ENCODE measurements at regions not wholly inside any gene's neighbourhood (a gene's known extent, or its start where the extent isn't known, plus 50 kb on each side); places are given as distances from the start of the nearest gene placed in this dataset.

DNA sequence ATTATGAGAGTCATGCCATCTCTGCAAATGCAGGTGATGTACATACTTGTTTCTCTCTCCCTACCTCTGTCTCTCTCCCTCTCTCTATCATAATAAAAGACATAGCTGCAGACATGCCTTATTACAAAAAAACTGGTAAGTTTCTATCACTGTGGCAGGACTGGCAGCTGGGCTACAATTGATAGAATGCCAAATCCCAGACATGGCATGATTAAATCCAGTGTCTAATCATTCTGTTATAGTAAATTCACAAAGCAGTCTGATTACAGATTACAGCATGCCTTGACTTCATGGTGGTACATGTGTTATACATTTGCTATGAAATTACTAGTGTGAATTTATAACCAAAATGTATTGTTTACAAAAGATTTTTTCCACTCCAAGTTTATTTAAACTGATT, 854.7 kb downstream of the TMTC2 start:
- no TSS peak for BruUV-seq (replicated peaks)
- in situ Hi-C loops (cut with MboI; ENCODE audit: low sequenced_read_pairs) = no loop called here

More for the DNA sequence above, 854.7 kb downstream of the TMTC2 start:
- Histone ChIP-seq H2BK20ac (ENCODE audit: low read depth, low read length) (no peak overlapping the region), H4K5ac (ENCODE audit: low read depth, low read length) (no peak overlapping the region), H3K36me3 (ENCODE audit: control insufficient read depth, insufficient read depth, low read length) (no peaks in the 10 kb centered on the region), H3K27me3 (ENCODE audit: control insufficient read depth, insufficient read depth, low read length) (no peaks in the 10 kb centered on the region), H3K18ac (ENCODE audit: low read depth, low read length) (no peak overlapping the region), H3K4me3 (ENCODE audit: insufficient read depth, low read depth, low read length) (no peak overlapping the region), H2AK5ac (ENCODE audit: low read depth, low read length) (no peak overlapping the region), H3K79me1 (ENCODE audit: low read depth in 1 of 2, low read length in 2 of 2) (no peaks in the 10 kb centered on the region), H3K23ac (ENCODE audit: low read depth, low read length) (no peak overlapping the region), H3K14ac (replicated peaks; ENCODE audit: low read depth, low read length) (no peak overlapping the region), H4K20me1 (ENCODE audit: insufficient read depth, low read length) (no peaks in the 10 kb centered on the region), H2BK120ac (ENCODE audit: low read depth, low read length) (no peak overlapping the region), H4K8ac (ENCODE audit: low read depth in 2 of 2, low read length in 2 of 2) (no peak overlapping the region), H3K4ac (ENCODE audit: low read depth, low read length) (no peak overlapping the region), H3K9me1 (ENCODE audit: insufficient read depth, low read length) (no peaks in the 10 kb centered on the region), H3K56ac (ENCODE audit: extremely low read depth, insufficient read depth, low read length) (no peak overlapping the region), H3K27ac (ENCODE audit: insufficient read depth, low read length) (no peak overlapping the region), H2BK5ac (ENCODE audit: low read depth, low read length, poor library complexity, severe bottlenecking) (no peak overlapping the region), H2AFZ (replicated peaks; ENCODE audit: low read length, poor library complexity) (no peak overlapping the region), H4K91ac (ENCODE audit: insufficient read depth, low read depth, low read length) (no peak overlapping the region), H3K9me3 (ENCODE audit: control insufficient read depth, insufficient read depth, low read length) (no peaks in the 10 kb centered on the region; the same call in 1 of the 2 replicates), H2BK15ac (ENCODE audit: low read depth, low read length) (no peak overlapping the region), H3K9ac (ENCODE audit: low read depth, low read length) (no peak overlapping the region), H3K4me2 (ENCODE audit: low read depth, low read length) (no peak overlapping the region), H3K4me1 (ENCODE audit: control insufficient read depth, insufficient read depth, low read length) (no peaks in the 10 kb centered on the region), H2AK9ac (replicated peaks; ENCODE audit: low read depth, low read length, poor library complexity) (no peak overlapping the region)
- POLR2A ChIA-PET (ENCODE audit: unreplicated experiment) = interaction anchor here (0.6 kb wide), 1 partner anchor 1141 kb away, joined by 4 read pairs; no protein-coding TSS in a partner anchor
- intact Hi-C loops (cut with micrococcal nuclease) (no loop called here), dilution Hi-C loops (cut with HindIII; ENCODE audit: low sequenced_read_pairs, unreplicated experiment) (no loop called here)
- no peak for TF ChIP-seq SMC3 (IDR thresholded peaks at IDR 0.05; ENCODE audit: low read depth, low read length)
- TF ChIP-seq, protein P1, sequence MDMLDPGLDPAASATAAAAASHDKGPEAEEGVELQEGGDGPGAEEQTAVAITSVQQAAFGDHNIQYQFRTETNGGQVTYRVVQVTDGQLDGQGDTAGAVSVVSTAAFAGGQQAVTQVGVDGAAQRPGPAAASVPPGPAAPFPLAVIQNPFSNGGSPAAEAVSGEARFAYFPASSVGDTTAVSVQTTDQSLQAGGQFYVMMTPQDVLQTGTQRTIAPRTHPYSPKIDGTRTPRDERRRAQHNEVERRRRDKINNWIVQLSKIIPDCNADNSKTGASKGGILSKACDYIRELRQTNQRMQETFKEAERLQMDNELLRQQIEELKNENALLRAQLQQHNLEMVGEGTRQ (IDR thresholded peaks at IDR 0.05; ENCODE audit: low read depth, low read length) = no peak
- TF ChIP-seq, protein P2, sequence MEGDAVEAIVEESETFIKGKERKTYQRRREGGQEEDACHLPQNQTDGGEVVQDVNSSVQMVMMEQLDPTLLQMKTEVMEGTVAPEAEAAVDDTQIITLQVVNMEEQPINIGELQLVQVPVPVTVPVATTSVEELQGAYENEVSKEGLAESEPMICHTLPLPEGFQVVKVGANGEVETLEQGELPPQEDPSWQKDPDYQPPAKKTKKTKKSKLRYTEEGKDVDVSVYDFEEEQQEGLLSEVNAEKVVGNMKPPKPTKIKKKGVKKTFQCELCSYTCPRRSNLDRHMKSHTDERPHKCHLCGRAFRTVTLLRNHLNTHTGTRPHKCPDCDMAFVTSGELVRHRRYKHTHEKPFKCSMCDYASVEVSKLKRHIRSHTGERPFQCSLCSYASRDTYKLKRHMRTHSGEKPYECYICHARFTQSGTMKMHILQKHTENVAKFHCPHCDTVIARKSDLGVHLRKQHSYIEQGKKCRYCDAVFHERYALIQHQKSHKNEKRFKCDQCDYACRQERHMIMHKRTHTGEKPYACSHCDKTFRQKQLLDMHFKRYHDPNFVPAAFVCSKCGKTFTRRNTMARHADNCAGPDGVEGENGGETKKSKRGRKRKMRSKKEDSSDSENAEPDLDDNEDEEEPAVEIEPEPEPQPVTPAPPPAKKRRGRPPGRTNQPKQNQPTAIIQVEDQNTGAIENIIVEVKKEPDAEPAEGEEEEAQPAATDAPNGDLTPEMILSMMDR (conservative IDR thresholded peaks at IDR 0.05; ENCODE audit: low read depth, low read length) = no peak
- TF ChIP-seq NFE2L2 (IDR thresholded peaks at IDR 0.05; ENCODE audit: low read depth, low read length) = no peak
- TF ChIP-seq, protein P3, sequence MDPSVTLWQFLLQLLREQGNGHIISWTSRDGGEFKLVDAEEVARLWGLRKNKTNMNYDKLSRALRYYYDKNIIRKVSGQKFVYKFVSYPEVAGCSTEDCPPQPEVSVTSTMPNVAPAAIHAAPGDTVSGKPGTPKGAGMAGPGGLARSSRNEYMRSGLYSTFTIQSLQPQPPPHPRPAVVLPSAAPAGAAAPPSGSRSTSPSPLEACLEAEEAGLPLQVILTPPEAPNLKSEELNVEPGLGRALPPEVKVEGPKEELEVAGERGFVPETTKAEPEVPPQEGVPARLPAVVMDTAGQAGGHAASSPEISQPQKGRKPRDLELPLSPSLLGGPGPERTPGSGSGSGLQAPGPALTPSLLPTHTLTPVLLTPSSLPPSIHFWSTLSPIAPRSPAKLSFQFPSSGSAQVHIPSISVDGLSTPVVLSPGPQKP (IDR thresholded peaks at IDR 0.05; ENCODE audit: borderline replicate concordance, low read depth, low read length) = no peak
- TF ChIP-seq MAFK (IDR thresholded peaks at IDR 0.05; ENCODE audit: low read depth, low read length) = no peak
- no peak for TF ChIP-seq CEBPB (IDR thresholded peaks at IDR 0.05; ENCODE audit: low read depth, low read length)
- TF ChIP-seq FOS (IDR thresholded peaks at IDR 0.05; ENCODE audit: low read depth, low read length) = no peak
- TF ChIP-seq POLR2A (IDR thresholded peaks at IDR 0.05; ENCODE audit: low read depth, low read length) = no peak
- no peak for TF ChIP-seq RAD21 (IDR thresholded peaks at IDR 0.05; ENCODE audit: low read length)
- no peak for TF ChIP-seq RCOR1 (IDR thresholded peaks at IDR 0.05; ENCODE audit: insufficient replicate concordance, low read length)
- TF ChIP-seq BHLHE40 (IDR thresholded peaks at IDR 0.05; ENCODE audit: low read depth, low read length) = no peak
- TF ChIP-seq RFX5 (IDR thresholded peaks at IDR 0.05; ENCODE audit: low read depth, low read length) = no peak
- no peak for TF ChIP-seq CHD1 (IDR thresholded peaks at IDR 0.05; ENCODE audit: low read depth, low read length)
- no peak for TF ChIP-seq MXI1 (IDR thresholded peaks at IDR 0.05; ENCODE audit: borderline replicate concordance, low read depth, low read length)
- TF ChIP-seq MAZ (IDR thresholded peaks at IDR 0.05; ENCODE audit: borderline replicate concordance, low read depth, low read length) = no peak
- CTCF ChIA-PET = no interaction called here
- ATAC-seq (ENCODE audit: low read depth) = no peak
- no peak for DNase-seq

Data from IMR-90 (cell line).